Mucosa of gallbladder (tissue), 1 donor: ENCODE measurements at regions not wholly inside any gene's neighbourhood (a gene's known extent, or its start where the extent isn't known, plus 50 kb on each side); places are given as distances from the start of the nearest gene placed in this dataset.
"Not testable (repeated sequence)": the region's sequence is repeated elsewhere in the genome, so short reads cannot be mapped to it uniquely, and the experiment has no call there.

Experiments
- DNase-seq: peaks from one replicate; pipeline ENCODE4 v3.0.0-alpha.2; 2020; ENCODE audit warnings: low spot score
- donor health status: DM: no; HTN: no; CAD: no.

- no peak for DNase-seq
Measured at GRCh38 chr20:30484009-30484748, 773.3 kb upstream of the DEFB115 start.

GRCh38 chr20:30484749-30485070, 772.8 kb upstream of the DEFB115 start:
- no peak for DNase-seq

- DNase-seq: no peak
Measured at GRCh38 chr20:30485331-30486102, 771.9 kb upstream of the DEFB115 start.

GRCh38 chr20:30486103-30486478, 771.4 kb upstream of the DEFB115 start:
- DNase-seq: no peak

- DNase-seq: not testable (repeated sequence)
Measured at GRCh38 chr20:30487461-30487860, 770.0 kb upstream of the DEFB115 start.

GRCh38 chr20:30487947-30488926, 769.2 kb upstream of the DEFB115 start:
- no peak for DNase-seq

- no peak for DNase-seq
Measured at GRCh38 chr20:30488941-30489613, 768.4 kb upstream of the DEFB115 start.

- DNase-seq: no peak
Measured at GRCh38 chr20:30489614-30490003, 767.9 kb upstream of the DEFB115 start.

GRCh38 chr20:30491016-30491415, 766.4 kb upstream of the DEFB115 start:
- DNase-seq: no peak

GRCh38 chr20:30496656-30497055, 760.8 kb upstream of the DEFB115 start:
- DNase-seq: not testable (repeated sequence)

- DNase-seq: not testable (repeated sequence)
Measured at GRCh38 chr20:30497191-30497590, 760.3 kb upstream of the DEFB115 start.

GRCh38 chr20:30499123-30499522, 758.3 kb upstream of the DEFB115 start:
- DNase-seq: no peak

GRCh38 chr20:30499716-30500446, 757.6 kb upstream of the DEFB115 start:
- DNase-seq: not testable (repeated sequence)

GRCh38 chr20:30500447-30500820, 757.0 kb upstream of the DEFB115 start:
- DNase-seq: not testable (repeated sequence)

- no peak for DNase-seq
Measured at GRCh38 chr20:30500829-30501440, 756.5 kb upstream of the DEFB115 start.

GRCh38 chr20:30502670-30503069, 754.8 kb upstream of the DEFB115 start:
- DNase-seq: no peak

GRCh38 chr20:30503204-30503603, 754.3 kb upstream of the DEFB115 start:
- DNase-seq: not testable (repeated sequence)

GRCh38 chr20:30503992-30504570, 753.4 kb upstream of the DEFB115 start:
- no peak for DNase-seq

GRCh38 chr20:30505566-30505965, 751.9 kb upstream of the DEFB115 start:
- DNase-seq: no peak

GRCh38 chr20:30506100-30506499, 751.4 kb upstream of the DEFB115 start:
- DNase-seq: no peak
